Osteoblast (primary cell): ENCODE measurements at regions not wholly inside any gene's neighbourhood (a gene's known extent, or its start where the extent isn't known, plus 50 kb on each side); places are given as distances from the start of the nearest gene placed in this dataset.

Experiments
- DNase-seq: peaks from one replicate; pipeline ENCODE4 v3.0.0; 2011; ENCODE audit warnings: low spot score, mixed read lengths; ENCODE audit not compliant: insufficient read length; ENCODE audit errors: missing footprints
- H2AFZ ChIP-seq: 2 replicates; pipeline ENCODE4 v1.6.0; 2011; ENCODE audit warnings: mild to moderate bottlenecking, low read length
- H3K27ac ChIP-seq: 2 replicates; pipeline ENCODE4 v1.5.1; 2011; ENCODE audit warnings: mild to moderate bottlenecking, low read depth, low read length, moderate library complexity
- H3K27me3 ChIP-seq: 2 replicates; pipeline ENCODE4 v1.6.0; 2012; ENCODE audit warnings: mild to moderate bottlenecking, control low read depth, inconsistent platforms, low read length, moderate library complexity; ENCODE audit not compliant: insufficient read depth
- H3K36me3 ChIP-seq: 2 replicates; pipeline ENCODE4 v1.5.1; 2011; ENCODE audit warnings: mild to moderate bottlenecking, low read length, control low read depth, moderate library complexity; ENCODE audit not compliant: insufficient read depth
- H3K4me1 ChIP-seq: 2 replicates; pipeline ENCODE4 v1.5.1; 2011; ENCODE audit warnings: mild to moderate bottlenecking, low read length, control low read depth, moderate library complexity; ENCODE audit not compliant: insufficient read depth
- H3K4me2 ChIP-seq: 2 replicates; pipeline ENCODE4 v1.6.0; 2011; ENCODE audit warnings: mild to moderate bottlenecking, low read length; ENCODE audit not compliant: insufficient read depth
- H3K4me3 ChIP-seq: fragments of 200-600 bp; sonication (generic); 3 replicates; pipeline ENCODE4 v1.5.1; 2012; ENCODE audit warnings: mild to moderate bottlenecking, low read length, inconsistent platforms; ENCODE audit not compliant: insufficient read depth
- H3K79me2 ChIP-seq: 2 replicates; pipeline ENCODE4 v1.6.0; 2012; ENCODE audit warnings: mild to moderate bottlenecking, low read length, control low read depth, inconsistent platforms; ENCODE audit not compliant: insufficient read depth
- H3K9me3 ChIP-seq: 2 replicates; pipeline ENCODE4 v1.5.1; 2011; ENCODE audit warnings: low read depth, low read length, control low read depth
- H4K20me1 ChIP-seq: 2 replicates; pipeline ENCODE4 v1.6.0; 2012; ENCODE audit warnings: mild to moderate bottlenecking, low read length, control low read depth; ENCODE audit not compliant: insufficient read depth
- CTCF ChIP-seq: IDR thresholded peaks from 2 replicates; pipeline ENCODE4 v1.5.1; 2011; ENCODE audit warnings: mild to moderate bottlenecking, low read depth, low read length, moderate library complexity; ENCODE audit errors: extremely low read depth

- H3K27ac ChIP-seq = no peak overlapping the region
- H3K36me3 ChIP-seq = no peaks in the 10 kb centered on the region
- H3K4me3 ChIP-seq = no peak overlapping the region
- no peak for TF ChIP-seq CTCF
- no peak for DNase-seq
- H3K27me3 ChIP-seq = no peaks in the 10 kb centered on the region
- H3K79me2 ChIP-seq = no peaks in the 10 kb centered on the region
- H4K20me1 ChIP-seq = no peaks in the 10 kb centered on the region
- H3K4me1 ChIP-seq = no peaks in the 10 kb centered on the region
- no peak overlapping the region for H3K4me2 ChIP-seq
- H3K9me3 ChIP-seq = no peaks in the 10 kb centered on the region
- H2AFZ ChIP-seq = no peak overlapping the region
These were observed 843.2 kb upstream of the SLIT2 start for GRCh38 chr4:19408490-19408889.

GRCh38 chr4:19406789-19407188 lies 844.9 kb upstream of the SLIT2 start:
- no peak for TF ChIP-seq CTCF
- no peak overlapping the region for H3K27ac ChIP-seq
- no peak overlapping the region for H3K4me2 ChIP-seq
- H3K36me3 ChIP-seq = no peaks in the 10 kb centered on the region
- no peak for DNase-seq
- no peak overlapping the region for H3K4me3 ChIP-seq
- H2AFZ ChIP-seq = no peak overlapping the region
- H4K20me1 ChIP-seq = no peaks in the 10 kb centered on the region
- no peaks in the 10 kb centered on the region for H3K4me1 ChIP-seq
- H3K9me3 ChIP-seq = no peaks in the 10 kb centered on the region
- no peaks in the 10 kb centered on the region for H3K27me3 ChIP-seq
- H3K79me2 ChIP-seq = no peaks in the 10 kb centered on the region

- H3K27ac ChIP-seq = no peak overlapping the region
- no peaks in the 10 kb centered on the region for H3K4me1 ChIP-seq
- H3K79me2 ChIP-seq = no peaks in the 10 kb centered on the region
- no peak for TF ChIP-seq CTCF
- no peak overlapping the region for H3K4me3 ChIP-seq
- no peak overlapping the region for H3K4me2 ChIP-seq
- no peaks in the 10 kb centered on the region for H3K36me3 ChIP-seq
- H4K20me1 ChIP-seq = no peaks in the 10 kb centered on the region
- DNase-seq = no peak
- H2AFZ ChIP-seq = no peak overlapping the region
- H3K9me3 ChIP-seq = no peaks in the 10 kb centered on the region
- no peaks in the 10 kb centered on the region for H3K27me3 ChIP-seq
These were observed 847.8 kb upstream of the SLIT2 start for GRCh38 chr4:19403786-19404370.

- no peak overlapping the region for H3K4me3 ChIP-seq
These were observed 849.1 kb upstream of the SLIT2 start for GRCh38 chr4:19402581-19403065.

More at GRCh38 chr4:19402581-19403065, 849.1 kb upstream of the SLIT2 start:
- no peaks in the 10 kb centered on the region for H3K9me3 ChIP-seq
- H3K79me2 ChIP-seq = no peaks in the 10 kb centered on the region
- no peaks in the 10 kb centered on the region for H3K4me1 ChIP-seq
- H4K20me1 ChIP-seq = no peaks in the 10 kb centered on the region
- no peak overlapping the region for H3K4me2 ChIP-seq
- no peaks in the 10 kb centered on the region for H3K36me3 ChIP-seq
- H2AFZ ChIP-seq = no peak overlapping the region
- no peak for DNase-seq
- H3K27ac ChIP-seq = no peak overlapping the region
- no peaks in the 10 kb centered on the region for H3K27me3 ChIP-seq
- no peak for TF ChIP-seq CTCF
